IMR-90 (cell line): ENCODE measurements at regions not wholly inside any gene's neighbourhood (a gene's known extent, or its start where the extent isn't known, plus 50 kb on each side); places are given as distances from the start of the nearest gene placed in this dataset.

Source experiments
- ATAC-seq: fragments of 200-7000 bp; cut with Tn5 transposase; 2 replicates; pipeline ENCODE4 v1.9.1; 2020; ENCODE audit warnings: low read depth, mild to moderate bottlenecking, moderate library complexity
- BruUV-seq: library from RNA; stranded (reverse); fragments of 400-500 nt; replicated peaks from 2 replicates; lab custom pipeline; 2021; lab: Mats Ljungman, UMichigan
- CTCF ChIA-PET: fragments of 300-600 bp; formaldehyde crosslinking; extraction: SDS; loops from one replicate; lab custom pipeline; 2021; ENCODE audit warnings: antibody characterized with exemption; lab: Yijun Ruan, JAX
- POLR2A ChIA-PET: fragments of 300-600 bp; sonication (Branson Sonifier 250); formaldehyde crosslinking; loops from one replicate; lab custom pipeline; 2022; ENCODE audit warnings: antibody characterized with exemption; ENCODE audit not compliant: unreplicated experiment; lab: Charles Lee
- DNase-seq: peaks from one replicate; pipeline ENCODE4 v3.0.0; 2013
- H2AFZ ChIP-seq: replicated peaks from 2 replicates; pipeline ENCODE3; 2013; ENCODE audit warnings: low read length, mild to moderate bottlenecking; ENCODE audit not compliant: poor library complexity
- H2AK5ac ChIP-seq: 2 replicates; pipeline ENCODE4 v1.6.1; 2013; ENCODE audit warnings: low read depth, low read length, inconsistent platforms
- H2AK9ac ChIP-seq: replicated peaks from 2 replicates; pipeline ENCODE3; 2013; ENCODE audit warnings: mild to moderate bottlenecking, low read depth, low read length, moderate library complexity; ENCODE audit not compliant: poor library complexity
- H2BK120ac ChIP-seq: 2 replicates; pipeline ENCODE4 v1.6.1; 2013; ENCODE audit warnings: low read depth, low read length, inconsistent platforms
- H2BK15ac ChIP-seq: 3 replicates; pipeline ENCODE4 v1.6.1; 2013; ENCODE audit warnings: low read depth, low read length, inconsistent platforms
- H2BK20ac ChIP-seq: 2 replicates; pipeline ENCODE4 v1.6.1; 2013; ENCODE audit warnings: low read depth, mild to moderate bottlenecking, inconsistent platforms, low read length, moderate library complexity
- H2BK5ac ChIP-seq: 2 replicates; pipeline ENCODE4 v1.6.1; 2013; ENCODE audit warnings: mild to moderate bottlenecking, low read depth, low read length, inconsistent platforms; ENCODE audit not compliant: poor library complexity, severe bottlenecking
- H3K14ac ChIP-seq: replicated peaks from 2 replicates; pipeline ENCODE4 v1.6.1; 2013; ENCODE audit warnings: low read depth, low read length, inconsistent platforms
- H3K18ac ChIP-seq: 2 replicates; pipeline ENCODE4 v1.6.1; 2013; ENCODE audit warnings: low read depth, low read length, control low read depth
- H3K23ac ChIP-seq: 2 replicates; pipeline ENCODE4 v1.6.1; 2013; ENCODE audit warnings: low read depth, low read length, inconsistent platforms
- H3K27ac ChIP-seq: 2 replicates; pipeline ENCODE4 v1.5.1; 2013; ENCODE audit warnings: mild to moderate bottlenecking, control low read depth, low read length; ENCODE audit not compliant: insufficient read depth
- H3K27me3 ChIP-seq: 2 replicates; pipeline ENCODE4 v1.6.1; 2013; ENCODE audit warnings: low read length; ENCODE audit not compliant: control insufficient read depth, insufficient read depth
- H3K36me3 ChIP-seq: 2 replicates; pipeline ENCODE4 v1.6.1; 2013; ENCODE audit warnings: low read length, mixed read lengths; ENCODE audit not compliant: control insufficient read depth, insufficient read depth
- H3K4ac ChIP-seq: 2 replicates; pipeline ENCODE4 v1.6.1; 2013; ENCODE audit warnings: low read depth, low read length, inconsistent platforms
- H3K4me1 ChIP-seq: 2 replicates; pipeline ENCODE4 v1.6.1; 2013; ENCODE audit warnings: low read length, mixed read lengths; ENCODE audit not compliant: control insufficient read depth, insufficient read depth
- H3K4me2 ChIP-seq: 2 replicates; pipeline ENCODE4 v1.6.1; 2013; ENCODE audit warnings: low read depth, mild to moderate bottlenecking, control low read depth, low read length, moderate library complexity
- H3K4me3 ChIP-seq: 2 replicates; pipeline ENCODE4 v1.5.1; 2013; ENCODE audit warnings: low read depth, mild to moderate bottlenecking, control low read depth, low read length, moderate library complexity; ENCODE audit not compliant: insufficient read depth
- H3K56ac ChIP-seq: 2 replicates; pipeline ENCODE4 v1.6.1; 2013; ENCODE audit warnings: low read length, inconsistent platforms; ENCODE audit not compliant: insufficient read depth; ENCODE audit errors: extremely low read depth
- H3K79me1 ChIP-seq, 2 experiments: 2 replicates each; pipeline ENCODE4 v1.6.1; 2013; ENCODE audit warnings: low read length in 2 of 2, inconsistent platforms in 1 of 2, low read depth in 1 of 2
- H3K9ac ChIP-seq: 2 replicates; pipeline ENCODE4 v1.6.1; 2013; ENCODE audit warnings: low read depth, low read length, control low read depth
- H3K9me1 ChIP-seq: 2 replicates; pipeline ENCODE4 v1.6.1; 2013; ENCODE audit warnings: low read length, inconsistent platforms; ENCODE audit not compliant: insufficient read depth
- H3K9me3 ChIP-seq: 2 replicates; pipeline ENCODE4 v1.6.1; 2013; ENCODE audit warnings: low read length; ENCODE audit not compliant: control insufficient read depth, insufficient read depth
- H4K20me1 ChIP-seq: 2 replicates; pipeline ENCODE4 v1.6.1; 2013; ENCODE audit warnings: low read length, inconsistent platforms; ENCODE audit not compliant: insufficient read depth
- H4K5ac ChIP-seq: 2 replicates; pipeline ENCODE4 v1.6.1; 2013; ENCODE audit warnings: mild to moderate bottlenecking, low read depth, low read length, control low read depth
- H4K8ac ChIP-seq, 2 experiments: 2 replicates each; pipeline ENCODE4 v1.6.1; 2013; ENCODE audit warnings: low read depth in 2 of 2, low read length in 2 of 2, control low read depth in 1 of 2, inconsistent platforms in 1 of 2
- H4K91ac ChIP-seq: 2 replicates; pipeline ENCODE4 v1.6.1; 2013; ENCODE audit warnings: low read depth, low read length, inconsistent platforms; ENCODE audit not compliant: insufficient read depth
- BHLHE40 ChIP-seq: fragments of 150-350 bp; IDR thresholded peaks from 2 replicates; pipeline ENCODE4 v1.6.1; 2016; ENCODE audit warnings: mild to moderate bottlenecking, low read depth, low read length
- CEBPB ChIP-seq: IDR thresholded peaks from 2 replicates; pipeline ENCODE4 v1.6.1; 2012; ENCODE audit warnings: low read depth, low read length, improper control_type of control experiment
- CHD1 ChIP-seq: IDR thresholded peaks from 2 replicates; pipeline ENCODE4 v1.6.1; 2012; ENCODE audit warnings: low read depth, low read length, improper control_type of control experiment
- CTCF ChIP-seq: conservative IDR thresholded peaks from 2 replicates; pipeline ENCODE4 v1.5.1; 2012; ENCODE audit warnings: mild to moderate bottlenecking, low read depth, low read length, improper control_type of control experiment
- FOS ChIP-seq: fragments of 150-350 bp; IDR thresholded peaks from 2 replicates; pipeline ENCODE4 v1.6.1; 2016; ENCODE audit warnings: low read depth, low read length
- MAFK ChIP-seq: IDR thresholded peaks from 2 replicates; pipeline ENCODE4 v1.6.1; 2012; ENCODE audit warnings: low read depth, low read length, improper control_type of control experiment
- MXI1 ChIP-seq: IDR thresholded peaks from 2 replicates; pipeline ENCODE4 v1.6.1; 2012; ENCODE audit warnings: low read depth, mild to moderate bottlenecking, low read length, moderate library complexity, borderline replicate concordance
- NFE2L2 ChIP-seq: fragments of 150-350 bp; IDR thresholded peaks from 2 replicates; pipeline ENCODE4 v1.6.1; 2016; ENCODE audit warnings: low read depth, mild to moderate bottlenecking, low read length
- POLR2A ChIP-seq: IDR thresholded peaks from 2 replicates; pipeline ENCODE4 v1.6.1; 2012; ENCODE audit warnings: mild to moderate bottlenecking, low read depth, low read length
- RAD21 ChIP-seq: IDR thresholded peaks from 2 replicates; pipeline ENCODE4 v1.6.1; 2012; ENCODE audit warnings: low read length, improper control_type of control experiment
- RCOR1 ChIP-seq: IDR thresholded peaks from 2 replicates; pipeline ENCODE4 v1.6.1; 2012; ENCODE audit warnings: mild to moderate bottlenecking, low read length, improper control_type of control experiment; ENCODE audit not compliant: insufficient replicate concordance
- RFX5 ChIP-seq: IDR thresholded peaks from 2 replicates; pipeline ENCODE4 v1.8.0; 2012; ENCODE audit warnings: low read depth, mild to moderate bottlenecking, low read length, moderate library complexity
- SMC3 ChIP-seq: fragments of 150-350 bp; IDR thresholded peaks from 2 replicates; pipeline ENCODE4 v1.6.1; 2016; ENCODE audit warnings: low read depth, mild to moderate bottlenecking, antibody characterized with exemption, low read length, moderate library complexity
- USF2 ChIP-seq: fragments of 150-350 bp; IDR thresholded peaks from 2 replicates; pipeline ENCODE4 v1.6.1; 2017; ENCODE audit warnings: mild to moderate bottlenecking, antibody characterized with exemption, low read length, low read depth
- WGBS, 2 experiments: methylation state at CpG; one replicate each; pipeline versions ENCODE4 v1.1.5 to v1.1.7; 2013; ENCODE audit warnings: missing lambda C conversion rate in 2 of 2; ENCODE audit not compliant: insufficient read length in 1 of 2; ENCODE audit errors: extremely low coverage in 2 of 2; 5-methylcytosine and 5-hydroxymethylcytosine counted together
- dilution Hi-C: fragments of 300-500 bp; cut with HindIII; formaldehyde crosslinking; loops from one replicate; pipeline ENCODE4 v1.14.3; 2018; ENCODE audit warnings: low sequenced_read_pairs; ENCODE audit not compliant: unreplicated experiment
- in situ Hi-C: fragments of 300-500 bp; cut with MboI; formaldehyde crosslinking; loops from 3 replicates; pipeline ENCODE4 v1.14.3; 2019; ENCODE audit warnings: low sequenced_read_pairs, inconsistent platforms, mixed read lengths
- intact Hi-C: fragments of 100-400 bp; cut with micrococcal nuclease; formaldehyde crosslinking; loops from 2 replicates; pipeline ENCODE4 v1.10.0; 2022

- Histone ChIP-seq H3K18ac (no peak overlapping the region), H3K9ac (no peak overlapping the region), H3K9me3 (no peaks in the 10 kb centered on the region), H3K4me3 (no peak overlapping the region), H3K79me1 (no peaks in the 10 kb centered on the region), H2AK5ac (no peak overlapping the region), H2BK120ac (no peak overlapping the region), H3K27me3 (no peaks in the 10 kb centered on the region), H2BK20ac (no peak overlapping the region), H3K4me2 (0 out of 2 replicates have a peak overlapping the region, but pooled peaks have one; percentile 27), H3K9me1 (no peaks in the 10 kb centered on the region), H2BK5ac (no peak overlapping the region), H3K27ac (no peak overlapping the region), H2AFZ (no peak overlapping the region), H4K91ac (no peak overlapping the region), H3K4me1 (0 out of 2 replicates have a peak, but pooled peaks cover 2% of the 10 kb centered on the region), H2BK15ac (no peak overlapping the region), H3K36me3 (no peaks in the 10 kb centered on the region), H3K4ac (no peak overlapping the region), H4K5ac (no peak overlapping the region), H3K14ac (no peak overlapping the region), H2AK9ac (no peak overlapping the region), H3K56ac (no peak overlapping the region), H4K8ac (no peak overlapping the region; a peak in 1 of 4 replicates), H3K23ac (no peak overlapping the region), H4K20me1 (no peaks in the 10 kb centered on the region)
- BruUV-seq, result no TSS peak
- ChIA-PET POLR2A (no interaction called here), CTCF (no interaction called here)
- DNase-seq (no peak), ATAC-seq (no peak)
- no CpG with 5 or more reads among the region's 4 CpGs for WGBS, 2 experiments
- intact Hi-C loops (no loop called here), dilution Hi-C loops (no loop called here), in situ Hi-C loops (no loop called here)
- TF ChIP-seq NFE2L2 (no peak), MAFK (no peak), SMC3 (no peak), RCOR1 (no peak), RFX5 (no peak), CTCF (no peak), RAD21 (no peak), CEBPB (no peak), POLR2A (no peak), CHD1 (no peak), BHLHE40 (no peak), MXI1 (no peak), FOS (no peak), USF2 (no peak)
These were observed 143.2 kb downstream of the HHIPL2 start for GRCh38 chr1:222404710-222405109.
